Glutamatergic neuron (in vitro differentiated cells): ENCODE measurements at regions not wholly inside any gene's neighbourhood (a gene's known extent, or its start where the extent isn't known, plus 50 kb on each side); places are given as distances from the start of the nearest gene placed in this dataset.

Experiments
- DNase-seq: peaks from one replicate; pipeline ENCODE4 v3.0.0; 2022
- H3K27ac Mint-ChIP-seq: one replicate; pipeline ENCODE4 v1.8.0; 2020; ENCODE audit warnings: mild to moderate bottlenecking, mixed read lengths, inconsistent platforms; ENCODE audit not compliant: unreplicated experiment
- H3K27me3 Mint-ChIP-seq: one replicate; pipeline ENCODE4 v1.8.0; 2020; ENCODE audit warnings: mild to moderate bottlenecking, moderate library complexity, mixed read lengths, inconsistent platforms; ENCODE audit not compliant: unreplicated experiment
- H3K36me3 Mint-ChIP-seq: one replicate; pipeline ENCODE4 v1.8.0; 2020; ENCODE audit warnings: mild to moderate bottlenecking, mixed read lengths, inconsistent platforms; ENCODE audit not compliant: unreplicated experiment
- H3K4me1 Mint-ChIP-seq: one replicate; pipeline ENCODE4 v1.8.0; 2020; ENCODE audit warnings: mild to moderate bottlenecking, low read depth, mixed read lengths, inconsistent platforms; ENCODE audit not compliant: unreplicated experiment
- H3K4me3 Mint-ChIP-seq: one replicate; pipeline ENCODE4 v1.8.0; 2020; ENCODE audit warnings: mild to moderate bottlenecking, mixed read lengths, inconsistent platforms; ENCODE audit not compliant: unreplicated experiment
- H3K9me3 Mint-ChIP-seq: one replicate; pipeline ENCODE4 v1.8.0; 2020; ENCODE audit warnings: mild to moderate bottlenecking, moderate library complexity, mixed read lengths, inconsistent platforms; ENCODE audit not compliant: unreplicated experiment
- CTCF ChIP-seq: fragments of 200-600 bp; sonication (generic); IDR thresholded peaks from one replicate; pipeline ENCODE4 v1.5.0; 2021; ENCODE audit not compliant: partially characterized antibody, unreplicated experiment

DNA sequence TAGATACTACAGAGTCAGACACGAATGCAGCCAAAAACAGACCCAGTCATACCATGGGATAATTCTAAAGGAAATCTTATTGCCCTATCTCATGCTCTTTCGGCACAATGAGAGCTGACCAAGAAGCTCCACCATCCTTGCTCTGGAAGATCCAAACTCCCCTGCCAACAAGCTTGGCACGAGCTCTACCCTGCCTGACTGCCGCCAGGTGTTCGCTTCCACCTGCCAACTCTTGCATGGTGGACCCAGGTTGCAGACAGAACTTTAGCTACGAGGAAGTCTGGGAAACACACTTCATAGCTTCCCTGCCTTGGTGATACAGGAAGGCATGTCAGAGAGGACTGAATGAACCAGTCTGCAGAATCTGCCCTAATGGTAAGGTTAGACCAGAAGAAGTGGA lies 355.0 kb downstream of the DRD1 start:
- no peaks in the 10 kb centered on the region for H3K27me3 Mint-ChIP-seq
- no peak for DNase-seq
- no peaks in the 10 kb centered on the region for H3K36me3 Mint-ChIP-seq
- H3K9me3 Mint-ChIP-seq: no peaks in the 10 kb centered on the region
- no peak overlapping the region for H3K27ac Mint-ChIP-seq
- no peak overlapping the region for H3K4me3 Mint-ChIP-seq
- TF ChIP-seq CTCF: no peak
- H3K4me1 Mint-ChIP-seq: no peaks in the 10 kb centered on the region

DNA sequence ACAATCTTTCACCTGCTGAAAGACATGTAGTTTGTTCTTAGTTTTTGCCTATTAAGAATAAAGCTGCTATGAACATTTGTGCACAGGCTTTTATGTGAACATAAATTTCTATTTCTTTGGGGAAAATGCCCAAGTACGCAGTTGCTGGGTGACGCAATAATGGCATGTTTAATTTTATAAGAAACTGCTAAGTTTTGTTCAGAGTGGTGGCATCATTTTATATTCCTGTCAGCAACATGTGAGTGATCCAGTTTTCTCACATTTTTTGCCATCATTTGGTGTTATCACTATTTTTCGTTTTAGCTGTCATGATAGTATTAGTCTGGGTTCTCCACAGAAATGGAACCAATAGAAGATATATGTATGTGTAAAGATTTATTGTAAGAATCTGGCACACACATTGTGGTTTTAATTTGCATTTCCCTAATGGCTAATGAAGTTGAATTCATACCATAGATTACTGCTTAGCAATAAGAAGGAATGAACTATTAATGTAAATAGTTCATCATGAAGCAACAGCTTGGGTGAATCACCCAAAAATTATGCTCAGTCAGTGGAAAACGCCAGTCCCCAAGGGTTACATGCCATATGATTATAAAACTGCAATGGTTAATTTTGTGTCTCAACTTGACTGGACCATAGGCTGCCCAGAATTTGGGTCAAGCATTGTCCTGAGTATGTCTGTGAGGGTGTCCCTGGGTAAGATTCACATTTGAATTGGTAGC lies 358.6 kb downstream of the MSX2 start:
- Mint-ChIP-seq H3K36me3 (no peaks in the 10 kb centered on the region), H3K4me1 (no peaks in the 10 kb centered on the region), H3K27ac (no peak overlapping the region), H3K9me3 (no peaks in the 10 kb centered on the region), H3K4me3 (no peak overlapping the region), H3K27me3 (no peaks in the 10 kb centered on the region)
- DNase-seq: no peak
- no peak for TF ChIP-seq CTCF

DNA sequence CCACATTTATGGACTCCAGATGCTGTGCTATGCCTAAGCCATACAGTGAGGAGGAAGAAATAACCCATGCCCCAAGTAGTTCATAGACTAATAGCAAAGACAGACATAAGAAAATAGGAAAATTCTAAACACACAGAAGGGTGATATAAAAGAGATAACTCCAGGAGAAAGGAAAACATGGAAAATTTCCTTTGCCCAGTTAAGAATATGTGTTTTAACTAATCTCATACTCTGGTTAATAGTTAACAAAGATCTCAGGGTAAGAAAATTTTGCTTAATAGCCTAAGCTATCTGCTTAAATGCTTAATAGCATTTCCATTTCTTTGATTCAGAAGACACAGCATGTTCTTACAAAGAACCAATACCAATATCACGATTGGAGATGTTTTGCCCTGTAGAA lies 358.0 kb downstream of the MSX2 start:
- TF ChIP-seq CTCF: no peak
- Mint-ChIP-seq H3K36me3 (no peaks in the 10 kb centered on the region), H3K27me3 (no peaks in the 10 kb centered on the region), H3K4me1 (no peaks in the 10 kb centered on the region), H3K4me3 (no peak overlapping the region), H3K9me3 (no peaks in the 10 kb centered on the region), H3K27ac (no peak overlapping the region)
- DNase-seq: no peak

DNA sequence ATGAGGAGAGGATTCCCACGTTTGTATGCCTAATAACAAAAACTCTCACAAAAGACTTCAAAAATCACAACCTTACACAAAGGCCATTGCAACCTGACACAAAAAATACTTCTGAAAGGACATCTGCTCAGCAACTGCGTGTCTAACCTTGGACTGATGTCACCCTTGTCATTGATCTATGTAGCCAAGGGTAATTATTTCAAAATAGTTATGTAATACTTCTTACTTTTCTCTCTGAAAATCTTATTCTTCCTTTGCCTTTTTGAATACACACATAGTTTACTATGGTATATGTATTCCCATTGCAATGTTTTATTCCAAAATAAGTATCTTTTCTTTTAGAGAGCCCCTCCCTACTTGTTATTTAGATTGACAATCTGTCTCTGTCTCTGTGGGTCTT lies 355.3 kb downstream of the MSX2 start:
- no peak overlapping the region for H3K27ac Mint-ChIP-seq

DNA sequence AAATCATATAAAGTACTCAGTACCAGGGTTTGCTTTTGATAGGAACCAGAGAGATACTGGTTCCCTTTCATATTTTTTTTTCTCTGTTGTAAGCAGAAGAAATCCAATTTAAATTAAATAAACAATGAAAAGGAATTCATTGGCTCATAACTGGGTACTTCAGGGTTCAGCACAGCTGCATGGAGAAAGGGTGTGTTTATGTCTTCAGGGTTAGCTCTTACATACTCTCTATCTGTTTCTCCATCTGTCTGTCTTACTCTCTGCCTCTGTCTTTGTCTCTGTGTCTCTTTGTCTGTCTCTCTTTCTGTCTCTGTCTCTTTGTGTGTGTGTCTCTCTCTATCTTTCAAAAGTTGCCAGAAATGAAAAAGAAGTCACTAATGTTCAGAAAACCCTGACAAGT lies 345.9 kb downstream of the MSX2 start:
- H3K4me3 Mint-ChIP-seq: no peak overlapping the region
- no peak for DNase-seq
- peaks cover 3% of the 10 kb centered on the region for H3K9me3 Mint-ChIP-seq
- peaks cover 2% of the 10 kb centered on the region for H3K27me3 Mint-ChIP-seq
- no peaks in the 10 kb centered on the region for H3K36me3 Mint-ChIP-seq
- H3K4me1 Mint-ChIP-seq: no peaks in the 10 kb centered on the region
- TF ChIP-seq CTCF: no peak
- no peak overlapping the region for H3K27ac Mint-ChIP-seq

More for the DNA sequence above, 355.3 kb downstream of the MSX2 start:
- no peak for TF ChIP-seq CTCF
- DNase-seq: no peak
- Mint-ChIP-seq H3K27me3 (peaks cover 2% of the 10 kb centered on the region), H3K4me3 (no peak overlapping the region), H3K9me3 (peaks cover 3% of the 10 kb centered on the region), H3K36me3 (peaks cover 4% of the 10 kb centered on the region), H3K4me1 (no peaks in the 10 kb centered on the region)
